Mucosa of gallbladder (tissue), 1 donor: ENCODE measurements at regions not wholly inside any gene's neighbourhood (a gene's known extent, or its start where the extent isn't known, plus 50 kb on each side); places are given as distances from the start of the nearest gene placed in this dataset.

Experiments used
- DNase-seq: peaks from one replicate; pipeline ENCODE4 v3.0.0-alpha.2; 2020; ENCODE audit warnings: low spot score
- donor health status: DM: no; HTN: no; CAD: no.

DNA sequence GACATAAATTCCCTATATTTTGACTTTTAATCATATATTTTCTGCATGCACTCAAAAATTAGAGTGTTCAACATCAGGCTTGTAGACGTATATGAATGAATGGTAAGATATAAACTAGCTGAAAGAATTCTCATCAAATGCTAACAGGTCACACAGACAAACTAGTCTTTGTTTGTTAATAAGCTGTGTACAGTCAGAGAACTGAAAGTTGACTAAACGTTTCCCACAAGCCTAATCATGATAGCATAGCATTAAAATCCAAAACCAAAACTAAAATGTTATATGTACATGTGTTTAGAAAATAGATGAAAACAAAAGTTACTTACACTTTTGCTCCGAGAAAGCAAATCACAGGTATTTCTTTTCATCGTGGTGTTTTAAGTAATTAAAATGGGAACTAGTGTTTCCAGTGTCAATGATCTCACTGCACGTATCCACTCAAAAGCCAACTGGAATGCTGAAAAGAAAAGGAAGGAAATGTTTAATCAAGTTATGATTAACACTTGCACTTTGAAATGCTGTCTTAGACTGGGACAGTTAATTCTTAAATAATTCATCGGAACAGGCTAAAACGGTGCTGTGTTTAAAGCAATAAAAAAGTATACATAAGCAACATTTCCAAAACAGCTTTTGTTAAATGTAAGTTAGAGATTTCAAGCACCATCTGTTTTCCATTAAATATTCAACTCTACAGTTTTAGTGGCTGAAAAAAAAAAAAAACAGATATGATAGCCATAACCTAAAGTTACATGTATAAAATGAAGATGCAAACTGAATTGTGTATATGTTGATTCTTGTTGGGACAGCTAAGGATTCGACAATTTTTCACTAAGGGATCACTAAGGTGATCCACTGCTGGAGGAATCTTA is 291.9 kb upstream of the PDE4D start:
- DNase-seq: no peak

DNA sequence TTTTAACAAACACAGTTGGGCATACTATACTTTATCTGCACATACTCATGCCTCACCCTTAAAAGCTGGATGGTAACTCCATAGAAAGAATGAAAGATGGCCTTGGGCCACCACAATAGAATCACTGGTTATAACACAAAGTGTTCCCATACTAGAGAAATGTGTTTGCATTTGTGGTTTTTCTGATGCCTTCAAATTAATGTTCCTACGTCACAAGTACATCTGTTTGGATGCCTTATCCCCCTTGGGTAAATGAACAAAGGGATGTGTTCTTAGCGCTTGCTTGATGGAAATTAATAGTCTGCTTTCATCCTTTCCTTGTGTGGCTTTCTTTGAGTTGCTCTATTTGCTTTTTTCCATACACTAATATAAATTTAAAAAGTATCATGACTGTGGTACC is 291.1 kb upstream of the PDE4D start:
- DNase-seq: no peak

DNA sequence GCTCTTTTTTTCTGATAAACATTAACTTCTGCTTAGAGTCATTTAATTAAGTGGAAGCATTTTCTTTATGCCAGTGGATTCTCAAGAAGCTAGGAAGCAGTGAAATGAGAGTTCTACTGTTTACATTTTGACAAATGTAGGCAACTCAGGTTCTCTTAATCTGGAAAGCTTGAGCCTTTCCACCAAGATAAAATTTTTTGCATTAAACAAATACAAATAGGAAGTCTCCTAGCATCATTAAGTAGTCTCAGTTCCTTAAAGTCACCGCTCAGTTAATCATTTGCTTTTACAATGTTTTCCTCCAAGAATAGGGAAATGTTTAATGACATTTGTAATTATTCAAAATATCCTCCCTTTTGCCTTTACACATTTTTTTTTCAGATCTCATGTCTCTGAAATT is 290.4 kb upstream of the PDE4D start:
- DNase-seq: no peak

DNA sequence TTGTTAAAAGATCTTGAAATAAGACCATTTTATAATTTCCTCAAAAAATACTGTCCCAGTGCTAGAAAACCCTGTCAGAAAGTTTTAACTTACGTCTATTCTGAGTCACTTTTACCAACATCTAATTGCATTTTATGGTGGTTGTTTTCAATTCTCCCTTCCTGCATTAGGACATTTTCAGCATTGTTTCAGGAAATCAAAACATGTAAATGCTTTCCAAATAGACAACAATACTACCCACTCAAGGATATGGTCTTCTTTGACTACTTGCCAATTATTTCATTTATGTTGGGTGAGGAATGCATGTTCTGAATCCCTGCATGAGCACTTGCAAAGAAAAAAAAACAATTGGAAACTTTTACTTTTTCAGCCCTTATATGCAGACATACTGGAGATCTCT is 284.6 kb upstream of the PDE4D start:
- DNase-seq: no peak

DNA sequence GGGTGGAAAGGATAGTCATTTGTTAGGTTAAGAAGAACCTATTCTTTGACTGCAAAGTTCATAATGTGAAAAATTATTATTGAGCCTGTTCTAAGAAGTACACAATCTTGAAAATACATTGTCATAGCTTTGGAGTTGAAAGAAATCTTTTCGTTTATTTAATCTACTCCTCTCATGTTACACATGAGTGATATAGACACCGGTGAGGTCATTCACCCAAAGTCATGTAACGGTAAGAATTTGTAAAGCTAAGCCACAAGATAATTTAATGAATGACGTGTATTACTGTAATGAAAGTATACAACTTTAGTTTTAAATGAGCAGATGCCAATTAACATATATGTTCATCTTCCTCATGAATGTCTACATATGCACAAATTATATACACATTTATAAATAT is 284.1 kb upstream of the PDE4D start:
- no peak for DNase-seq

DNA sequence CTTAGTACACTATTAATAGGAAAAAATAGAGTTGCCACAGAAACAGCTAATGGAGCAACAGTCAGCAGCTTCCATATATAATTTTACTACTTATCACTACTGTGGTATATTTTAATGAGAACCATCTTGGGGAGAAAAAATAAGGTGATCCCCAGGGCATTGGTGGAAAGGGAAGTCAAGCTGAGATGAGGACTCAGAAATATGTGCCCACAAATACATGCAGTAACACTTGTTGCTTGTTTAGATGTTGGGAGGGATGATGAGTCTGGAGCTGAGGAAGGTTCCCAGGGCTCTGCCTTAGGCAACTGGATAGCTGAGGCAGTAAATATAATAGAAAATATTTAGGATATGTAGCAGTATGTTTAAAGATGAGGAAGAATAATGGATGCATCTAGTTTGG is 280.1 kb upstream of the PDE4D start:
- no peak for DNase-seq

DNA sequence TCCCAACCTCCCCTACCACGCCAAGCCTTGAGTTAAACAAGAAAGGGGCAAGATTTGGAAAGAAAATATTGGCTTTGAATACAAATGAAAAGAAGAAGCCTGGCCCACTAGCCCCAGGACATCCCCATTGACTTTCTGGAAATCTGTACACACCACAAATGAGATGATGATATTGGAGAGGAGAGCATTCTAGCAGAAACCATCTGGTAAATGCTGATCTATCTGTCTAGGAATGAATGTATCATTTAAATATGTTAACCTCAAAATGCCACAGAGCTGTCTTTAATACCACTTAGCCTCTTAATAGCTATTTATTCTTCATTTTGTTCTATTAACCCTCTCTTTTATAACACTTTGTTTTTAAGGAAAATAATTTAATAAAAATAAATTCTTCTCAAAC is 270.2 kb upstream of the PDE4D start:
- DNase-seq: no peak

DNA sequence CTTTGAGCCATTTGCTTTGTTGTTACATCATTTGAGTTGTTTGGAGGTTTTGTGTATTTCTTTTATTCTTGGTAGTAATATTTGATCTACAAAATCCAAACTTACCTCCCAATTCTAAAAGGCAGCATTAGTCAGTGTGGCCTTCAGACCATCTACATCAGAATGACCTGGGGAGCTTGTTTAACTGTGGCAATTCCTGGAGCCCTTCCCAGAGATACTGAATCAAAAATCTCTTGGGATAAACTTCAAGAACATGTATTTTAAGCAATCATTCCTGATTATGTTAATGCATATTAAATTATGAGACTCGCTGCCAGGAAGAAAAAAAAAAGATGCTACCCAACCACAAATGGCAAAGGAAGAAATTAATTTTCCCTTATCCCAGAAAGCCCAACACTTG is 268.9 kb upstream of the PDE4D start:
- no peak for DNase-seq

DNA sequence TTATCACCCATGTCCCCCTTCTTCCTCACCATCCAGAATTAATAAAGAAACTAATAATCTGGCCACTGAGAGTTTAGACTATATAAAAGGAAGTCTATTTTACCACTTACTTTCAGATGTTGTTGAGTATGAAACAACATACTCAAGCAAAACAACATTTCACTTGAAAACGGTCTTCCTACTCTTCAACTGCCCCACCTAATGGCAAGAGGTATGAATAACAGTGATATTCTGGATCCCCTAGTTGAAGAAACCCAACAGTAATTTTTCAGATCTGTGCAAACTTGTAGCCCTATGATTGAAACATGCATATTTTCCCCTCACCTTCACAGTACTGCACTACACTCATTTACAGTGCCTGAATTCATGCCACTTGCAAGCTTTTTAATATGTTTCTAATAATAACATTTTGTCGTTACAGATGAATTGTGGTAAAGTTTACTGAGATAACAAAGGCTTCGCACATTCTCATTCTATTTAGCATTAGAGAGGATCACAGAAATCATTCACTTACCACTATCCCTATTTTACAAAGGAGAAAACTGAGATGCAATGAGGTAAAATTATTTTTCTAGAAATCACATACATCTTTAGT is 267.9 kb upstream of the PDE4D start:
- DNase-seq: no peak

DNA sequence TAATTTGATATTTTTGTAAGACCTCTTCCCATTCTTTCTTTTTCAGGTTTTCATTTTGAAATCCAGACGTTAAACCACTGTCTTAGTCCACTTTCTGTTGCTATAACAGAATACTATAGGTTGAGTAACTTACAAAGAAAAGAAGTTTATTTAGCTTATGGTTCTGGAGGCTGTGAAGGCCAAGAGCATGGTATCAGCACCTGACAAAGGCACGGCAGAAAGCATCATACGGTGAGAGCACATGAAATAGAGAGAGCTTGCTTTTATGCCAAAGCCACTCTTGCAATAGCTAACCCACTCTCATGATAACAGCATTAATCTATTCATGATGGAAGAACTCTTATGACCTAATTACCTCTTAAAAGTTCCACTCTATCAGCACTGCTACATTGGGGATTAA is 255.6 kb upstream of the PDE4D start:
- DNase-seq: no peak

DNA sequence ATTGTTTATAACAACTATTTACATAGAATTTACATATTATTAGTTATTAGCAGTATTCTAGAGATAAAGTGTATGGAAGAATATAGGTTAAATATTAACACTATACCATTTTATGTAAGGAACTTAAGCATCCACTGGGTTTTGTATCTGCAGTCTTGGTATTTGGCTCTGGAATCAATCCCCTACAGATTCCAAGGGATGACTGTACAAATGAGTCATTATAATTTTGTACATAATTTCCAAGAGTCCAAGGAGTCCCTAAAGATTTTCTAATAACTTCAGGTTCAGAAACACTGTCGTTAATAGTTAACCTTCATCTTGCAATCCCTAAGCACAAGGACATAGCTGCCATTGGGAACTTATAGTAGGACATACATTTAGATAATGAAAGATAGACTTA is 254.8 kb upstream of the PDE4D start:
- DNase-seq: no peak

DNA sequence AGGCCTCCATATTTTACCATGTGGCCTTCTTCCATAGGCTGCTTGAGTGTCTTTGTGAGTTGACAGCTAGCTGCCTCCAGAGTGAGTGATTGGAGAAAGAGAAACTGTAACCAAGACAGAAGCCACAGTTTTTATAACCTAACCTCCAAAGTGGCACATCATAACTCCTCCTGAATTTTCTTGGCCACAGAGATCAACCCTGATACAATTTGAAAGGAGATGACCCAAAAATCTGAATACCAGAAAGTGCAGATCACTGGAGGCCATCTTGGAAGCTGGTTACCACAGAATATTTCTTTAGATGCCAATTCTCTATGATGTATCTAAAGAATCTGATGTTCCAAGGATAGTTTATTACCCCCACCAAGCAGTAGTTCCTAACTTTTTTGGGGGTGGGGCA is 254.3 kb upstream of the PDE4D start:
- DNase-seq: no peak

DNA sequence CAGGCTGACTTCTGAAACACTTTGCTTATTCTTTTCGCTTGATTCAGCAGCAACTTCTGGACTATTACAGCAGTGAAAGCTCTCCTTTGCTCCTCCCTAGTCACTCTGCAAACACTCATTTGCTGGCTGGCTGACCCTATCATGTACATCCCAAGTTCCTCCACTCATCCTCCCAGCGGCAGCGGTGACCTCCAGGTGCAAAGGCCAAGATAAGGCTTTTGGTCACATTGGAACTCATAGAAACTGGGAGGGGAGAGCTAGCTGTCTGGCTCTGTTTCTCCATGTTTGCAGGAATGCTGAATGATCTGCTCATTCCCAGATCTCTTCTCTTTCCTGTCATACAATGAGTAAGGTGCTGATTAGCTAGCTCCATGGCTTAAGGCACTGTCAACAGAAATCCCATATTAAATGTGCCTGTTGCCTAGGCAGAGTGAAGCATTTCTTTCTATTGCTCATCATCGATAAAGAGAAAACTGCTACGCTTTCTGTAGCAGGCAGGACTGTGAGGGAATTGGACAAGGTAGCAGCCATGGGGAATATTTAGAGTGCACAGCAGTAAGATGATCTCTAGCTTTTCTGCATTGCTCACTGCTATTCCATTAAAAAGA is 250.5 kb upstream of the PDE4D start:
- DNase-seq: no peak

DNA sequence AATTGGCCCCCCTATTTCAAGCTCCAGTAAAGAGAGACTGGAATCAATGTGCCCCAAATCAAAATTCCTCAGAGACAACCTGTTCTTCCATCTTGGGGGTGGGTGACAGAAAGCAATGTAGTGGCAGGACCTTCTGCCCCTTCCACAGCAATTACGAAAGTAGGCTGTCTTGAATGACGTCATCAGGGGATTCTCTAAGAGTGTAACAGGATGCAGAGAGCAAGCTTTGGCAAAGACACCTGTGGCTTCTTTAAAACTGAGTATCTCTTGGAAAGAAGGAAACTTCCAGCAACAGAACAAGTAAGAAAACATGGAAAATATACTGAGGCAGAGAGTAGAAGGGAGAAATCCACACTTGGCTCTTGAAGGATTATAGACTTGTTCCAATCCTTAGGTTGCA is 247.6 kb upstream of the PDE4D start:
- DNase-seq: no peak

DNA sequence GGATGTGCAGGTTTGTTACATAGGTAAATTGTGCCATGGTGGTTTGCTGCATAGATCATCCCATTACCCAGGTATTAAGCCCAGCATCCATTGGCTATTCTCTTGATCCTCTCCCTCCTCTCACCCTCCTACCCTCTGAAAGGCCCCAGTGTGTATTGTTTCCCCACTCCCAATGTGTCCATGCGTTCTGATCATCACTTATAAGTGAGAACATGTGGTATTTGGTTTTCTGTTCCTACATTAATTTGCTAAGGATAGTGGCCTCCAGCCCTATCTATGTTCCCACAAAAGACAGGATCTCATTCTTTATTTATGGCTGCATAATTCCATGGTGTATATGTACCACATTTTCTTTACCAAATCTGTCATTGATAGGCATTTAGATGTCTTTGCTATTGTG is 243.3 kb upstream of the PDE4D start:
- no peak for DNase-seq

DNA sequence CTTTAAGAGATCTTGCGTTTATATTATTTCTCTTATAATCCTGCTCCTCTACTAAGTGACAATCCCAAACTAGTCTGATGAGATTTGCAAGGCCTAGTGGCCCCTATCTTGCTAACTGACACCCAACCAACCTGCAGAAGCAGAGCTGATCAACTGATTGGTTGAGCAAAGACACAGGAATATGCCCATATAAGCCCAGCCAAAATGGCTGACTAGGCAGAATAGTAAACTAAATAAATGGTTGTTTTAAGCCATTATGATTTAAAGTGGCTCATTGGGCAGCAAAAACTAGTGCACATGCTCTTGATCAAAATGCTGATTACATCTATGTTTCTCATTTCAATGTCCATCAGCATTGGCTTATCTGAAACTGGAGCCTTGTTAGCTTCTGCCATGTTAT is 238.0 kb upstream of the PDE4D start:
- no peak for DNase-seq

DNA sequence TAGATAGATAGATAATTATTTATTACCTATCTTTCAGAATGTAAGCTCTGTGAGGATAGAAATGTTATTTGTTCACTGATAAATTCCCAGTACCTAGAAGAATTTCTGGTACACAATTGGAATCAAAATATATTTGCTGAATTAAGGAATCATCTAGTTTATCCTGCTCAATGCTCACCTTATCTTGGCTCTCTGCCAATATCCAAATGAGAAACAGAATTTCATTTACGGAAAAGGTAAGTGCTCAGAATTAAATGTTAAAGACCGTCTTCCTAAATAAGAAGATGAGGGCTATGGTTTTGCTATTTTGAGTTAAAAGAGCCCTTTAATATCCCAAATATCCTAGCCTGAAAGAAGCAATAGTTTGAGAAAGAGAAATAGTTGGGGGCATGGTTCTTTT is 232.1 kb upstream of the PDE4D start:
- DNase-seq: no peak

DNA sequence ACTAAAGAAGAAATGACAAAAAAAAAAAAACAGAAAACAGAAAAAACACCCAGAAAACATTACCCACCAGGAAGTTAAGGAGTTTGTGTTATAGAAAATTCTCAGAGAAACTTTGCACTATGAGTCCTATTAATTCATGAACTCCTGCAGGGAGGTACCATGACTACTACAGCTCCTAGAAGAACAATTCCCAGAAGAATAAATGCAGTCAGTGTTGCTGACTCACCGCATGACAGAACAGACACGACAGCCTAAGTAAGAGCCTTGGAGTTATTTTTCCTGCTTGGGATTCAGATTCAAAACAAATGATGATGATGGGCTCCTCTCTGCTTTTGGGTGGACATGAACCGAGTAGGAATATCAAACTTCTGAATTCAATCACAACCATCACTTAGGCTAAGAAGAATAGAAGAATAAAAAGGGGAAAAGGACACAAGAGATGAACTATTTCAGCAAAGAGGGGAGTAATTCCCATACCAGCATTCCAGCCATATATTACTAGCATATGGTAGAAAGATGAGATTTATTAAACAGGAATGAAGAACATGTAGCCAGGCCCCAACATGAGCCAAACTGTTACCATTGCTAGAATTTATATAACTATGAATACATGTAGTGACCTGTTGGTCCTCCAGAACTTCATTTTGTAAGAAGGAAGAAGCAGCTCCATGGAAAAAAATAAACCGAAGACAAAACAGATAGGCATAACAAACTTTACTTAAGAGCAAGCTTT is 209.6 kb upstream of the PDE4D start:
- no peak for DNase-seq

DNA sequence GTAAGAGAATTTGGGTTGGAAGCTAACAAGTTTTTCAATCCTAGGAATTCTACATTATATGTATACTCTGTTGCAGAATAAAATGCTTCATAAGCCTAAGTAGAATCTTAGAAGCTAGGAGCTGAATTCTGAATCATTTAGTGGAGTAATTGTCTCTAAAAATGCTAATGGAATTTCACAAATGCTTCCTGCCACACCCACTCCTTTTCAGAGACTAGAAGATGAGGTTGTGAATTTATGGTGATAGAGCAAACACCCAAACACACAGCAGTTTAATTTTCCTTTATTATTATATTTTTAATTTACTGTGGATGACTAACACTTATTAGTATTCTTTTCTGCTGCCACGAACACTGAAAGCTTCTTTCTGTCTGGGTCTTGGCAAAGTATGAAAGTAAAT is 208.0 kb upstream of the PDE4D start:
- DNase-seq: no peak

DNA sequence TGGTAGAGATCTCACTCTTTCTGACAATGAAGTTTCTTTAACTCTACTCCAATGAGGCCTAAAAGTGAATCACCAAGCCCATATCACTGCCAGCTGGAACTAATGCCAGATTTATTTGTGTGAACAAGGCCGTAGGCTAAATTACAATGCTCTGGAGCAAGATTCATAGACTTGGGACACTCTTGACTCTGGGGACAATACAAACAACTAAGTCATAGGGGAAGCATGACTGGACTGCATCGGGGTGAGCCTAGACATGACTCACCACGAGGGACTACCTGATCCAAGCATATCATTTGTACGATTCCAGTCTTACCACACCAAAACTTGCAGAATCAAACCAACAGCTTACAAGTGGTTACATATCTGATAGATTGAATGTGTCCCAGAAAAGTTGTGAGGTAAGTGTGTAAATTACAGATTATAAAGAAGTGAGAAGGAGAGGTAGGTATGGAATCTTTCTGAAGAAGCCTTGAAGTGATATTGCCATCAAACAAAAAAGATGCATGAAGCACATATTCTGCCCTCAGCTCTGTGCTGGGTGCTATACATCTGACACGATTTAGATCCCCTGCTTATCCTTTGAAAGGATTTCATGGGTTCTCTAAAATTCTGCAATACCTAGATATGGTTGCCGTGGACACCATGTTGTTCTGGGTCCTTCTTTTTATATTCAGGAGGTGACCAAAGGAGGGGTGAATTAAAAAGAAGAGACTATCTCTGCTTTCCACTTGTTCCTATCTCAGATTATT is 199.3 kb upstream of the PDE4D start:
- DNase-seq: no peak

DNA sequence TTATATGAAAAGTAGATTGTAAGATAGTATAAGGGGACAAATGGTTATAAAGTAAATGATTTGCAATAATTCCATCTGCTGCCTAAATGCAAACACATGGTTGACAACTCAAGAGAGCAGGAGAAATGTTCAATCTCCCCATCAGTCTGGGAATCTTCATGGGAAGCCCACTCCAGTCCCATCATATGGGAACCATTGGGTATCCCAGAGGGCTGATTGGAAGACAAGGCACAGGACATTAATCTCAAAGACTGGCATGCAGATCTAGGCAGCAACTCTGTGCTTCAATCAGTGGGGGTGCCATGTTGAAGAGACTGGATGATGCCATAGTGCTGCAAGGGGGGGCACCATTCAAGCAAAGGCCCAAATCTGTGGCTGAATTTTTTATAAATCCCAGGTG is 193.1 kb upstream of the PDE4D start:
- DNase-seq: no peak

DNA sequence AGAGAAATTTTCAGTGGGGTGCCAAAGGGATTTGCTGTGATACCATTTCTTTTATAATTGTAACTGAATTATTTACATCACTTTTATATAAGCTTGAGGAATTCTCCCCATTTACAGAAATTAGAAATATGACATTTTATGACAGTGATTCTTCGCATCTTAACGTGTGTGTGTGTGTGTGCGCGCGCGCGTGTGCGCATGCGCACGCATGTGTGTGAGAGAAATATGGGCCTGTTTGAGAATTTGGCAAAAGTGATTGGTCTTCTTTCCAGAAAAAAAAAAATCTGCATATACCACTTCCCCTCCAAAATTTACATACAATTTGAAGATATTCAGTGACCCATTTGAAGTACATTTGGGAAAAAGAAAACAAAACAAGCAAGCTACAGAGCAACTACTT is 190.7 kb upstream of the PDE4D start:
- no peak for DNase-seq
